NB4 (cell line): ENCODE measurements at regions not wholly inside any gene's neighbourhood (a gene's known extent, or its start where the extent isn't known, plus 50 kb on each side); places are given as distances from the start of the nearest gene placed in this dataset.

Experiments
- CTCF ChIP-seq: IDR thresholded peaks from one replicate; pipeline ENCODE4 v1.5.1; 2012; ENCODE audit warnings: low read depth, low read length
- MAX ChIP-seq: IDR thresholded peaks from 2 replicates; pipeline ENCODE4 v1.6.1; 2011; ENCODE audit warnings: low read depth, low read length
- POLR2A ChIP-seq: IDR thresholded peaks from 2 replicates; pipeline ENCODE4 v1.6.1; 2011; ENCODE audit warnings: mild to moderate bottlenecking; ENCODE audit not compliant: insufficient read length; ENCODE audit errors: extremely low read depth

- no peak for TF ChIP-seq CTCF
- TF ChIP-seq POLR2A: no peak
- no peak for TF ChIP-seq MAX
These were observed 55.7 kb downstream of the FHIP2A start for GRCh38 chr10:114877301-114877644.
